IMR-90 (cell line): ENCODE measurements at regions not wholly inside any gene's neighbourhood (a gene's known extent, or its start where the extent isn't known, plus 50 kb on each side); places are given as distances from the start of the nearest gene placed in this dataset.

Source experiments
- ATAC-seq: fragments of 200-7000 bp; cut with Tn5 transposase; 2 replicates; pipeline ENCODE4 v1.9.1; 2020; ENCODE audit warnings: low read depth, mild to moderate bottlenecking, moderate library complexity
- BruUV-seq: library from RNA; stranded (reverse); fragments of 400-500 nt; replicated peaks from 2 replicates; lab custom pipeline; 2021; lab: Mats Ljungman, UMichigan
- CTCF ChIA-PET: fragments of 300-600 bp; formaldehyde crosslinking; extraction: SDS; loops from one replicate; lab custom pipeline; 2021; ENCODE audit warnings: antibody characterized with exemption; lab: Yijun Ruan, JAX
- POLR2A ChIA-PET: fragments of 300-600 bp; sonication (Branson Sonifier 250); formaldehyde crosslinking; loops from one replicate; lab custom pipeline; 2022; ENCODE audit warnings: antibody characterized with exemption; ENCODE audit not compliant: unreplicated experiment; lab: Charles Lee
- DNase-seq: peaks from one replicate; pipeline ENCODE4 v3.0.0; 2013
- H2AFZ ChIP-seq: replicated peaks from 2 replicates; pipeline ENCODE3; 2013; ENCODE audit warnings: low read length, mild to moderate bottlenecking; ENCODE audit not compliant: poor library complexity
- H2AK5ac ChIP-seq: 2 replicates; pipeline ENCODE4 v1.6.1; 2013; ENCODE audit warnings: low read depth, low read length, inconsistent platforms
- H2AK9ac ChIP-seq: replicated peaks from 2 replicates; pipeline ENCODE3; 2013; ENCODE audit warnings: mild to moderate bottlenecking, low read depth, low read length, moderate library complexity; ENCODE audit not compliant: poor library complexity
- H2BK120ac ChIP-seq: 2 replicates; pipeline ENCODE4 v1.6.1; 2013; ENCODE audit warnings: low read depth, low read length, inconsistent platforms
- H2BK15ac ChIP-seq: 3 replicates; pipeline ENCODE4 v1.6.1; 2013; ENCODE audit warnings: low read depth, low read length, inconsistent platforms
- H2BK20ac ChIP-seq: 2 replicates; pipeline ENCODE4 v1.6.1; 2013; ENCODE audit warnings: low read depth, mild to moderate bottlenecking, inconsistent platforms, low read length, moderate library complexity
- H2BK5ac ChIP-seq: 2 replicates; pipeline ENCODE4 v1.6.1; 2013; ENCODE audit warnings: mild to moderate bottlenecking, low read depth, low read length, inconsistent platforms; ENCODE audit not compliant: poor library complexity, severe bottlenecking
- H3K14ac ChIP-seq: replicated peaks from 2 replicates; pipeline ENCODE4 v1.6.1; 2013; ENCODE audit warnings: low read depth, low read length, inconsistent platforms
- H3K18ac ChIP-seq: 2 replicates; pipeline ENCODE4 v1.6.1; 2013; ENCODE audit warnings: low read depth, low read length, control low read depth
- H3K23ac ChIP-seq: 2 replicates; pipeline ENCODE4 v1.6.1; 2013; ENCODE audit warnings: low read depth, low read length, inconsistent platforms
- H3K27ac ChIP-seq: 2 replicates; pipeline ENCODE4 v1.5.1; 2013; ENCODE audit warnings: mild to moderate bottlenecking, control low read depth, low read length; ENCODE audit not compliant: insufficient read depth
- H3K27me3 ChIP-seq: 2 replicates; pipeline ENCODE4 v1.6.1; 2013; ENCODE audit warnings: low read length; ENCODE audit not compliant: control insufficient read depth, insufficient read depth
- H3K36me3 ChIP-seq: 2 replicates; pipeline ENCODE4 v1.6.1; 2013; ENCODE audit warnings: low read length, mixed read lengths; ENCODE audit not compliant: control insufficient read depth, insufficient read depth
- H3K4ac ChIP-seq: 2 replicates; pipeline ENCODE4 v1.6.1; 2013; ENCODE audit warnings: low read depth, low read length, inconsistent platforms
- H3K4me1 ChIP-seq: 2 replicates; pipeline ENCODE4 v1.6.1; 2013; ENCODE audit warnings: low read length, mixed read lengths; ENCODE audit not compliant: control insufficient read depth, insufficient read depth
- H3K4me2 ChIP-seq: 2 replicates; pipeline ENCODE4 v1.6.1; 2013; ENCODE audit warnings: low read depth, mild to moderate bottlenecking, control low read depth, low read length, moderate library complexity
- H3K4me3 ChIP-seq: 2 replicates; pipeline ENCODE4 v1.5.1; 2013; ENCODE audit warnings: low read depth, mild to moderate bottlenecking, control low read depth, low read length, moderate library complexity; ENCODE audit not compliant: insufficient read depth
- H3K56ac ChIP-seq: 2 replicates; pipeline ENCODE4 v1.6.1; 2013; ENCODE audit warnings: low read length, inconsistent platforms; ENCODE audit not compliant: insufficient read depth; ENCODE audit errors: extremely low read depth
- H3K79me1 ChIP-seq, 2 experiments: 2 replicates each; pipeline ENCODE4 v1.6.1; 2013; ENCODE audit warnings: low read length in 2 of 2, inconsistent platforms in 1 of 2, low read depth in 1 of 2
- H3K9ac ChIP-seq: 2 replicates; pipeline ENCODE4 v1.6.1; 2013; ENCODE audit warnings: low read depth, low read length, control low read depth
- H3K9me1 ChIP-seq: 2 replicates; pipeline ENCODE4 v1.6.1; 2013; ENCODE audit warnings: low read length, inconsistent platforms; ENCODE audit not compliant: insufficient read depth
- H3K9me3 ChIP-seq: 2 replicates; pipeline ENCODE4 v1.6.1; 2013; ENCODE audit warnings: low read length; ENCODE audit not compliant: control insufficient read depth, insufficient read depth
- H4K20me1 ChIP-seq: 2 replicates; pipeline ENCODE4 v1.6.1; 2013; ENCODE audit warnings: low read length, inconsistent platforms; ENCODE audit not compliant: insufficient read depth
- H4K5ac ChIP-seq: 2 replicates; pipeline ENCODE4 v1.6.1; 2013; ENCODE audit warnings: mild to moderate bottlenecking, low read depth, low read length, control low read depth
- H4K8ac ChIP-seq, 2 experiments: 2 replicates each; pipeline ENCODE4 v1.6.1; 2013; ENCODE audit warnings: low read depth in 2 of 2, low read length in 2 of 2, control low read depth in 1 of 2, inconsistent platforms in 1 of 2
- H4K91ac ChIP-seq: 2 replicates; pipeline ENCODE4 v1.6.1; 2013; ENCODE audit warnings: low read depth, low read length, inconsistent platforms; ENCODE audit not compliant: insufficient read depth
- CHD1 ChIP-seq: IDR thresholded peaks from 2 replicates; pipeline ENCODE4 v1.6.1; 2012; ENCODE audit warnings: low read depth, low read length, improper control_type of control experiment
- MAFK ChIP-seq: IDR thresholded peaks from 2 replicates; pipeline ENCODE4 v1.6.1; 2012; ENCODE audit warnings: low read depth, low read length, improper control_type of control experiment
- MAZ ChIP-seq: IDR thresholded peaks from 2 replicates; pipeline ENCODE4 v1.6.1; 2012; ENCODE audit warnings: low read depth, mild to moderate bottlenecking, low read length, improper control_type of control experiment, moderate library complexity, borderline replicate concordance
- NFE2L2 ChIP-seq: fragments of 150-350 bp; IDR thresholded peaks from 2 replicates; pipeline ENCODE4 v1.6.1; 2016; ENCODE audit warnings: low read depth, mild to moderate bottlenecking, low read length
- RAD21 ChIP-seq: IDR thresholded peaks from 2 replicates; pipeline ENCODE4 v1.6.1; 2012; ENCODE audit warnings: low read length, improper control_type of control experiment
- WGBS, 2 experiments: methylation state at CpG; one replicate each; pipeline versions ENCODE4 v1.1.5 to v1.1.7; 2013; ENCODE audit warnings: missing lambda C conversion rate in 2 of 2; ENCODE audit not compliant: insufficient read length in 1 of 2; ENCODE audit errors: extremely low coverage in 2 of 2; 5-methylcytosine and 5-hydroxymethylcytosine counted together
- dilution Hi-C: fragments of 300-500 bp; cut with HindIII; formaldehyde crosslinking; loops from one replicate; pipeline ENCODE4 v1.14.3; 2018; ENCODE audit warnings: low sequenced_read_pairs; ENCODE audit not compliant: unreplicated experiment
- in situ Hi-C: fragments of 300-500 bp; cut with MboI; formaldehyde crosslinking; loops from 3 replicates; pipeline ENCODE4 v1.14.3; 2019; ENCODE audit warnings: low sequenced_read_pairs, inconsistent platforms, mixed read lengths
- intact Hi-C: fragments of 100-400 bp; cut with micrococcal nuclease; formaldehyde crosslinking; loops from 2 replicates; pipeline ENCODE4 v1.10.0; 2022

GRCh38 chr2:237012577-237013267 lies 73.0 kb upstream of the COPS8 start:
- Histone ChIP-seq H3K4ac (no peak overlapping the region), H3K27me3 (peaks cover 16% of the 10 kb centered on the region), H3K4me3 (no peak overlapping the region), H2BK120ac (no peak overlapping the region), H2AK9ac (no peak overlapping the region), H3K27ac (no peak overlapping the region), H2BK5ac (no peak overlapping the region), H2BK15ac (no peak overlapping the region), H3K9ac (no peak overlapping the region), H3K36me3 (no peaks in the 10 kb centered on the region), H4K20me1 (no peaks in the 10 kb centered on the region), H3K18ac (peak overlapping the region; percentile 21; the same call in 1 of the 2 replicates), H2AFZ (no peak overlapping the region), H3K56ac (no peak overlapping the region), H4K91ac (no peak overlapping the region), H3K14ac (no peak overlapping the region), H3K9me1 (no peaks in the 10 kb centered on the region), H4K5ac (no peak overlapping the region), H3K9me3 (peaks cover 5% of the 10 kb centered on the region), H2BK20ac (no peak overlapping the region), H3K23ac (no peak overlapping the region), H3K4me1 (peaks cover 2% of the 10 kb centered on the region), H3K79me1 (no peaks in the 10 kb centered on the region), H3K4me2 (peak overlapping the region; percentile 66), H4K8ac (no peak overlapping the region), H2AK5ac (no peak overlapping the region)
- ChIA-PET POLR2A (no interaction called here), CTCF (no interaction called here)
- TF ChIP-seq MAFK (no peak), MAZ (no peak), RAD21 (no peak), NFE2L2 (no peak), CHD1 (no peak)
- intact Hi-C loops (no loop called here), in situ Hi-C loops (no loop called here), dilution Hi-C loops (no loop called here)
- DNase-seq (peak; percentile 77), ATAC-seq (peak; percentile 86)
- BruUV-seq = no TSS peak
- 40% methylated on average over 9 of the region's 16 CpGs; no CpG with 5 or more reads in 1 of the 2 experiments for WGBS, 2 experiments
